Activated effector memory CD4-positive, alpha-beta T cell treated with Interleukin-2 at 50 U/mL for 16 hours (primary cell): ENCODE measurements at regions not wholly inside any gene's neighbourhood (a gene's known extent, or its start where the extent isn't known, plus 50 kb on each side); places are given as distances from the start of the nearest gene placed in this dataset.

Experiments used
- DNase-seq: peaks from one replicate; pipeline ENCODE4 v3.0.0-alpha.2; 2020

DNA sequence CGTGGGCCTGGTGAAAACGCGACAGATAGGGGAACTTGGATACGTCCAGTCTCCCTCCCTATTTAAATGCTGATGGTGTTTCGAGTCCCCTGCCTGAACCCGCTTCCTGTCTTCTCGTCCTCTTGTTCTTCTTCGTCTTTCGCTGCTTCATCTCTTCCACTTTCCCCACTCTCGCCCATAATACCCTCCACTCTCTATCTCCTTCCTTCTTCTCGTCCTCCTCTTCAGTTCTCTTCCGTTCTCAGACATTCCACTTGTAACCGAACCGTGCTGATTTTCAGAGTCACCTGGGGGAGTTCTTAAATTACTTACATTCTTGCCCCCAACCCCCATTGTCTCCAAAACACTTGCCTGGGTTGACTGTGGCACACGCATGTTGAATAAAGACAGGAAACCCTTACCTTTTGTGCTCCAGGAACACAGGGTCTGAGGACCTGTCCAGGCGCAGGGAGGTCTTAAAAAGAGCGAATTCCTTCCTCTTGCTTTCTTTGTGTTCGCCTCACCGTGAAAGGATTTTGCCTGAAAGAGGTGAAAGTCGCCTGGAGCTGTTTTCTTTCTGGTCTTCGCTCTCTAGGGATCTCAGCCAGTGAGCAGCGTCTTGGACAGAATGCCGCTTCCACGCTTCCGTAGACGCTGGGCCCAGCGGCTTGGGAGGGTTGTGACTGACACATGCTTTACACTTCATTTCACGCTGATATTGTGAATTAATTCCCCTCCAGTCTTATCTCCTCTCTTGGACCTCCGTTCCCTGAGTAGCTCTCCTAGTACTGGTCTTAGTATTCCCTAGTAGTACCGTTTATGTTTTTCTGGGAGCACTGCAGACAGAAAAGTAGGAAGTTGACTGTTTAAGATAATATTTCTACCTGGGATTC, 184.0 kb downstream of the GPX5 start:
- DNase-seq = no peak

DNA sequence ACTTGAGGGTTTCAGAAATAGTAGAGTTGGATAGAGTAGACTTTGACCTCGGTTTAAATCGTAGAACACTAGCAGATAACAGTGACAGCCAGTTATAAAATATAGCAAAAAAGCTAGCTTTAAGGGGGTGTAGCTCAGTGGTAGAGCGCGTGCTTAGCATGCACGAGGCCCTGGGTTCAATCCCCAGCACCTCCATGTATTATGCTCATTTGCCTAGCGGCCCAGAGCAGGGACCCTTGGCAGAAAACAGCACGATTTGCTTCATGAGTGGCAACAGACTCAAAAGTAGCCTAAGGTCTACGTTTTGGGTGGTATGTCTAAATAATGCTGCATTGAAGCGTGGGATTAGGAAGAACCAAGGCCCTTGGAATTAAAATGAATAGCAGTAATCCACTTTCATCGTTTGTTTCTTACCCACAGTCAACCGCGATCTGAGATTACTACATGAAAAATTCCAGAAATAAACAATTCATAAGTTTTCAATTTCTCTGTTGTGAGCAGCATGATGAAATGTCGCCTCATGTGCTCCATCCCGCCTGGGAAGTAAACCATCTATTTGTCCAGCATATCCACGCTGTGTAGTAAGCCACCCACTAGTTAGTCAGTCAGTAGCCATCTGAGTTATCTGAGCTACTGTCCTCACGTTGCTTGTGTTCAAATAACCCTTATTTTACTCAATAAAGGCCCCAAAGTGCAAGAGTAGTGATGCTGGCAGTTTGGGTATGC, 184.9 kb downstream of the GPX5 start:
- no peak for DNase-seq

DNA sequence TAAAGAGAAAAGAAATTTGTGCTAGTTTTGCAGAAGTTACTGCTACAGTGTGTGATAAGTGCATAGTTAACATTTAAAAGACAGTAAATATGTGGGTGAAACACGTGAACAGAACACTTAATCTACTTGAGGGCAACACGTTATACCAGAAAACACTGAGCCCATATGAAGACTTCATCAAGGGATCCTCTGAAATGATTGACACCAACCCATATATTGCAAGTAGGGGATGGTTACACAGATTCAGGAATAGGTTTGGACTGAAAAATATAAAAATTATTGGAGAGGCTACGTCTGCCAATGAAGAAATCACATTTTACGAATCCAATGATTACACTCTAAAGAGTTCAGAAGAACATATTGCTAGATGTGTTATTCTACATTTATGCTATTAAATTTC, 185.6 kb downstream of the GPX5 start:
- DNase-seq = no peak

DNA sequence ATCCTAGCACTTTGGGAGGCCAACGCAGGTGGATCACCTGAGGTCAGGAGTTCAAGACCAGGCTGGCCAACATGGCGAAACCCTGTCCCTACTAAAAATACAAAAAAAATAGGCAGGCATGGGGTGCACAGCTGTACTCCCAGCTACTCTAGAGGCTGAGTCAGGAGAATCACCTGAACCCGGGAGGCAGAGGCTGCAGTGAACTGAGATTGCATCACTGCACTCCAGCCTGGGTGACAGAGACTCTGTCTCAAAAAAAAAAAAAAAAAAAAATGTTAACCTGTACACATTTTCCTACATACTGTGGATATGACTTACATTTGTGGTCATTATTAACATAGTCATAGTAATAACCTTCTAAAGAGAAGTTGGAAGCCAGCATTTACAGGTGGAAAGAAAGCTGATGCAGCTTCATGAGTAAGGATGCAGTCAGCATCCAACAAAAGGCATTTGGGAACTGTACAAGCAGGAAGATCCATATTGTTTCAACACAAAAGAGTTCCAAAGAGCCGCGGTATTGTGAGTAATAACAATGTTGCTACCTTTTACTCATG, 186.2 kb downstream of the GPX5 start:
- DNase-seq = no peak

DNA sequence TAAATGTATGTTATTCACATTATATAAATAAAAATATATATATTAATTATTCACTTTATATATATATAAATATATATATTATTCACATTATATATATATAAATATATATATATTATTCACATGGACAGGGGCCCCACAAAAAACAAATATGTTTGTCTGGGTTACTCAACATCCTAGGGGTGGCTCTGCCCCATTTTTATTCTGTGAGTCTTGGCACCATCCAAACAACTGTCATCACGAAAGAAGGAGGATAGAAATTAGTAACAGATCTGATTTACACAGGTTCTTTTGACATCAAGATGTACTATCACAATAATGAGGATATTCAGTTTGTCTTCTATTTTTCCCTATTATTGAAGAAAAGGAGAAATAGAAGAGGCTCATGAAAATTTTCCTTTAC, 187.3 kb downstream of the GPX5 start:
- no peak for DNase-seq

DNA sequence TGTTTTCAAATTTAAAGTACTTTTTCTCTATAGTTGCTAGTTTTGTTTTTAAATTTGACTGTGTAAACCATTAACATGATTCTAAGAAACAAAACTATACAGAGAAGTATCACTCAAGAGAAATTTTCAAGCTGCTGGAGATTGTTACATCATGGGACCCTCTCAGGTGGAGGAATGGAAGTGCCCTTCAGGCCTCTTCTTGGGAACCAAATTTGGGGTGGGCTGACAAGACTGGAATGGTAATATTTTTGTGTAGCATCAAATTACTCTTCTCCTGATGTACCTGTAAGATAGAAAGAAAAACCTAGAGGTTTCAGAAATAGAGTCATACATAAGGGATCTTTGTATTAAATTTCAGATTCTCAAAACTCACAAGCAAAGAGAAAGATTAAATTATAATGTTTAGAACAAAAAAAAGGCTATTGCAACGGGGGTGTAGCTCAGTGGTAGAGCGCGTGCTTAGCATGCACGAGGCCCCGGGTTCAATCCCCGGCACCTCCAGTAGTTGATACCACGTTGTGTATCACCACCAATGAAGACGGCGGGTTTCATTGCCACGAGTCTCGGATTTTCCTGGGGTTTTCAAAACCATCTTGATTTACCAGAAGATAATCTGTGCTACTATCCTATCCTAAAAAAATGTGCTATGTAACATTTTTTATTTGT, 193.7 kb downstream of the GPX5 start:
- no peak for DNase-seq

DNA sequence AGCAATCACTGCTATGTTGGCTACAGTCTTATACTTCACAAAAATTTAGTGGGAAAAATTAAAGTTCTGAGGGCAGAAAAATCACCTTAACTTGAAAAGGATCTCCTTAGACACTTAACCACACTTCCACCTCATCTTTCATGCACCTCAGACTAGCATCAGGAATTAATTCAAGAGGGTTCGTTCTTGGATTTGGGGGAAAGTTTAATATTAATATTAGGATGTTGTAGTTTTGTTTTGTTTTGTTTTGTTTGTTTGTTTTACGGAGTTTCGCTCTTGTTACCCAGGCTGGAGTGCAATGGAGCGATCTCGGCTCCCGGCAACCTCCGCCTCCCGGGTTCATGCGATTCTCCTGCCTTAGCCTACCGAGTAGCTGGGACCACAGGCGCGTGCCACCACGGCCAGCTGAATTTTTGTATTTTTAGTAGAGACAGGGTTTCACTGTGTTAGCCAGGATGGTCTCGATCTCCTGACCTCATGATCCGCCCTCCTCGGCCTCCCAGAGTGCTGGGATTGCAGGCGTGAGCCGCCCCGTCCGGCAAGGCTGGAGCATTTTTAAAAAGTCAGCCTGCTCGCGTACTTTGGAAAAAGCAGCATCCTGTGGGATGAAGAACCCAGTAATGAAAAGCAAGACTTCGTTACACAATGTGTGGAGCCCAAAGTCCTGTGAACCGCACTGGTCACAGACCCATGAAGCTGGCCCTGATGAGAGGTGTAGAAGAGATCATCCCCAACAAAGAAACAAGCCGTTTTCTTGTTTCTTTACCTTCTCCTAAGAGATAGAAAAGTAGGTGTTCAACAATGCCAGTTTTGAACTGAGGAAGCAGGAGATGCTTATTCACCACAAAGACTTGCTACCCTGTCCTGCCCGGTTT, 194.9 kb downstream of the GPX5 start:
- DNase-seq = no peak

DNA sequence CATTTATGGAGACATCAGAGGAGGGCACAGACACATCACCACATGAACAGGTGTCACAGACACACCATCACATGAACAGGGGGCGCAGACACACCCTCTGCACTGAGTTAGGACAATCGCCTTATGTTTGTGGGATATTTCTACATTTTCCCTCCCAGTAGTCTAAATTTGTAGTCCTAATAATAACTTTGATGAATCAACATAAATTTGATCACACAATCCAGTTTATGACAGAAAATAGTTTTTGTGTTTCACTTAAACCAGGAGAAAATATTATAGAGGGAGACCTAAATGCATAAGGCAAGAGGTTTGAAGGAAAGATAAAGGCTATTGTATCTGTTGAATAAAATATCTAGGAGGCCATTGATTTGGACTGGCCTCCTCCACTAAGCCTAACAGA, 195.7 kb downstream of the GPX5 start:
- no peak for DNase-seq

DNA sequence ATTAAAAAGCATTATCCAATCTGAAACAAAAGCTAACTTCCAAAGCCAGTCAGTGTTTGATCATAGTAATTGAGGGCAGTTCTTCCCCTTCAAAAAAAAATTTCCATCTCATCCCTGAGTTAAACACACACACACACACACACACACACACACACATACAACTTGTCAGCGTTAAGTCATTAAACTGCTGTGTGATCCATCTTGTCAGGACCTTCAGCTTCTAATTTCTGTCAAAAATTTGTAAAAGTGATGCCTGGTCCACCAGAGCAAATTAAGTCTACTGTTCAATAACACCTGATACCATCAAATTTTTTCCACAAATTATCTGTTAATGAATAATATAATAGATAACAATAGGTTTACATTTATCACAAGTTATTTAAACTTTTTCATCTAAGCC, 198.7 kb downstream of the GPX5 start:
- DNase-seq = no peak

DNA sequence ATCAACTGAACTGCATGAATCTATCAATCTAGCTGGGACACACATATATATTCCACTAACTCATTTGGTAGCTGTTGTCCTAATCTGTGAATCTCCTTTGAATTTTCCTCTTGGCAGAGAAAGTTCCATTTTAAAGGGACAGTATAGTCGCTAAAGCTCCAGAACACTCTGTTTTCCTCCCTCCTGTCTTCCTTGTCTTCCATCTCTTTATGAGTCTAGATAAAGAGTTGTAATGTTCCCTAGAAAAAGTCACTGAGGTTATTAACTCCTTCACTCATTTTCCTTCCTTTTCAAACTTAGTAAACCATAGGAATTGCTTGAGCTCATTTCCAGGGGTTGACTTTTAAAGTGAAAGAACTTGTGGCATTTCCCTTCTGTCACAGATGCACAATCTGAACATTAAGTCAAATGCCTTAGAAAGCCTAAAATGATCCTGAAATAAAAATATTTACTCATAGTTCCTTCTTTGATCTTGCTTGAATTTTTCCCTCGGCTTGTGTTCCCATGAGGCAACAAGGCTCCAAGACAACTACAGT, 198.4 kb downstream of the TRIM27 start:
- DNase-seq = no peak

DNA sequence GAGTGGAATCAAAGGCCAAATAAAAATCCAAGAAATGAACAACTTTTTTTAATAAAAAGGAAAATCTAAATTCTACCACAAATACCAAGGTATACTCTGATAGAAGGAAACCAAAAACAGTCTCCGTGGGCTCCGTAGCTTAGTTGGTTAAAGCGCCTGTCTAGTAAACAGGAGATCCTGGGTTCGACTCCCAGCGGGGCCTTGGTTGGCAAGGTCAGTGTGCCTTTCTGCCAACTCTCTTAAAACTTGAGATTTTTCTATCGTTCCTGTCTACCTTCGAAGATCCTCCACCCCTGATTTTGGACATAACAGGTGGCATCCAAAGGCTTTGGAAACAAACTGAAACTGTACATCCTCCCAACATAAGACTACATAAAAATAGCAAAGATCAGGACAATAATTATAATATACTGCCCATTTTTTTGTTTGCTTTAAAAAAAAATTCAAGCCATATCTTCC, 197.9 kb downstream of the TRIM27 start:
- no peak for DNase-seq

DNA sequence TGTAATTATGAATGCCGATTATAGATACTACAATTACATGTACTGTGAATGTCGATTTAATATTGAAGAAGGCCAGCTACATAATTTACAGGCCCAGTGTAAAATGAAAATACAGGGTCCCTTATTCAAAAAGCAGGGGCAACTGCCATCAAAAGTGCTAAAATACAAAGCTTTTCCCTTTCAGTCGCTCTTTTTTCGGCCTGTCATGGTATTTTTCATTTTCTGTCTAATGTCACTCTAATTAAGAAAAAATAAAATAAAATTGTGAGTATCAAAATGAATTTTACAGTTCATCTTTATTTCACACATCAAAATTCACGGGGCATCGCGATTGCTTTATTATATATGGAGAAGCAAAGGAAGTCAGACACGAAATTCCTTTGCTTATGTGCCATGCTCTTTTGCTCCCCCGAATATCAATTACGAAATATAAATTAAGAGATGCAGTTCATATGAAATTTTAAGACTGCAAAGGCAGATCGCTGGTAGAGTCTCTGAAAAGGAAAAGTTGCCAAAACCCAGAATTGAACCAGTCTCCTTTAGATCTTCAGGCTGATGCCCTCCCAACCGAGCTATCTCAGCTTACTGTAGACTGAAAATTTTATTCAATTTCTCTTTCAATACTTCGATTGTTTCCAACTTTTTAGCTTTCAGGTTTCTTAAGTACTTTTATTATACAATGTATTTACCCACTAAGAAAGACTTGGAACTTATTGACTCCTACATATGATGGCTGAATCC, 197.0 kb downstream of the TRIM27 start:
- no peak for DNase-seq

DNA sequence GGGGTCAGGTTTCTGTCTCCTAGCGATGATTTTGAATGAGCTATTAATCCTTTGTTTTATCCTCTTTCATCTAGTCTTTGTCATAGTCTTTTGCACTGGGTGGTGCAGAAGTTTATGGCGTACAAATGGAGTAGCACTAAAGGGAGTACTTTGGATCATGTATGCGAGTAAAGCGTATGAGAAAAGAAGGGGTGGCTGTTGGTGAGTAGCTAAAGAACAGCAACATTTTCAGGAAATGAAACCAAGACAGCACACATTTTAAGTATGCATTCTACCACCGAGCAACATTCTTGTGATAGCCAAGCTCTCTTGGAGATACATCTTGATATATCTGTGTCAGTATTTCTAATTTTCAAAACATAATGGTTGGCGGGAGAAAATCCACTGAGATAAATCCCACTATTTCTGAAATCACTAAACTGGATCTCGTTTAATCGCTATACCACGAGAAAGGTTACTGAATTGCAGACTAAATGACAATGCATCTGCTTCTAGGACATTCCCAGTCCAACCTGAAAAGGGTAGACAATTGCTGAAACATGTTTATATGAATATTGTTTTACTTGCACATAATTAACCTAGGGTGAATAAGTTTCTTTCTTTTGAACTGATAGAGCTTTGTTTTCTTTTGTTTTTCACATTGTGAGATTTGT, 196.1 kb downstream of the TRIM27 start:
- no peak for DNase-seq

DNA sequence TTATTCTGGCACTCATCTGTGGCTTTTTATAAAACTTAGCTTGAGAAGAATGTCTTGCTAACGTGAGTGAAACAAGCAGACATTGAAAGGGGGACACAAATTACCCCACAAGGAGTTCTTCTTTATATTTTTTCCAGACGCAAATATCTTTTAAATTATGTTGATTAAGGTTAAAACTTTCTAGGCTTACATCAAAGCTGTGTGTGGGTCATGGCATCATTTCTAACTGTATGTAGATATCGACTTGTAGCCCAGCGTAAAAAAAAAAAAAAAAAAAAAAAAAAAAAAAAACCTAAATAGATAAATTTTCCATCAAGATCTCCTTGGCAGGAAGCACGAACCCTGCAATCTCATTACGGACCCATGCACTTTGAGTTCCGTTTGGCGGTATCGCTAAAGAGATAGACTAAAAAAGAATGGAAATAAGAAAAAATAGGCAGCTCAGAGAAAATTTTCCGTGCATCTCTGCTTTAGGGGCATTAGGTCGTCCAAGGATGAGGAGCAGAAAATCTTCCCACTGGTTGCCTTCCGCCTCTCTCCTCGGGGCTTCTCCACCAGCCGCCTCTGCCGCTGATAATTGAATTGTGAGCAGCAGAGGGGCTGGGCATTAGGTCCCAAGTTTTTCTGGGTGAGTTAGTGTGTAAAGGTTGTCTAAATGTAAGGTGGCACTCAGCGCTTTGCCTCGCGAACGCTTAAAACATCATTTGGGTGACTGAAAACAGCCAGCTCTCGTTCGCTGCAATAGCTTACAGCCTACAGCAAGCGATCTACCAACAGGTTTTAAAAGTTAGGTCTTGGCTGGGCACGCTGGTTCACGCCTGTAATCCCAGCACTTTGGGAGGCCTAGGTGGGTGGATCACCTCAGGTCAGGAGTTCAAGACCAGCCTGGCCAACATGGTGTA, 194.0 kb downstream of the TRIM27 start:
- no peak for DNase-seq

DNA sequence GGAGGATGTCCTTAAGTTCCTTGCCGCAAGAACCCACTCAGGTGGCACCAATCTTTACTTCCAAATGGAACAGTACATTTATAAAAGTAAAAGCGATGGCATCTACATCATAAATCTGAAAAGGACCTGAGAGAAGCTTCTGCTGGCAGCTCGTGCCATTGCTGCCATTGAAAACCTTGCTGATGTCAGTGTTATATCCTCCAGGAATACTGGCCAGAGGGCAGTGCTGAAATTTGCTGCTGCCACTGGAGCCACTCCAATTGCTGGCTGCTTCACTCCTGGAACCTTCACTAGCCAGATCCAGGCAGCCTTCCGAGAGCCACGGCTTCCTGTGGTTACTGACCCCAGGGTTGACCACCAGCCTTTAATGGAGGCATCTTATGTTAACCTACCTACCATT, 191.7 kb downstream of the TRIM27 start:
- DNase-seq = no peak

DNA sequence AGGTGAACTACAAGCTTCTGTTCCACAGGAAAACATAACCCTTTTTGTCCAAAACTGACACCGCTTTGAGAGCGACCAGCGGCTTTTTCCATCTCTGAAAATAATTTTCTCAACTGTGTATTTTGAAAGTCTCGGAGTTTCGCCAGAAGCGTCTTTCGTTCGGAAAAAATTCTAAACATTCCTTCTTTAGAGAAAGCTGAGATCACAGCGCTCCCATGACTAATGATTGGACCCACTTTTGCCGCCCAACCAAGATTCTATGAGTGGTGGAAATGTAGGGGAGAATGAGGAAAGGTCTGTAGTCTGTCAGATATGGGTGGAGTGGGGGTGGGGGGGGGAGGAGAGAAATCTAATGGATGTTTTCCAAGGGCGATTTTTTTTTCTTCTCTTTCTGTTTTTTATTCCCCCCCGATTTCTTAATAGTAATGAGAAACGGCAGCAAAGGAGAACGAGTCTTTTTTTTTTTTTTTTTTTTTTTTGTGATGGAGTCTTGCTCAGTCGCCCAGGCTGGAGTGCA, 189.3 kb downstream of the TRIM27 start:
- DNase-seq = no peak

DNA sequence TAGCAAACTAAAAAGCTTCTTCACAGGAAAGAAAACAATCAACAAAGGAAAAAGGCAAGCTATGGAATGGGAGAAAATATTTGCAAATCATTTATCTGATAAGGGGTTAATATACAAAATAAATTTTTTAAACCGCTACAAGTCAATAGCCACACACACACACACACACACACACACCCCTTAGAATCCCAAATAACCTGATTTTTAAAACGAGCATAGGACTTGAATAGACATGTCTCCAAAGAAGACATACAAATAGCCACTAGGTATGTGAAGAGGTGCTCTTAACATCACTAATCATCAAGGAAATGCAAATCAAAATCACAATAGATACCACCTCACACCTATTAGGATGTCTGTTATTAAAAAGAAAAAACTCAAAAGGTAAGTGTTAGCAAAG, 187.7 kb downstream of the TRIM27 start:
- no peak for DNase-seq

DNA sequence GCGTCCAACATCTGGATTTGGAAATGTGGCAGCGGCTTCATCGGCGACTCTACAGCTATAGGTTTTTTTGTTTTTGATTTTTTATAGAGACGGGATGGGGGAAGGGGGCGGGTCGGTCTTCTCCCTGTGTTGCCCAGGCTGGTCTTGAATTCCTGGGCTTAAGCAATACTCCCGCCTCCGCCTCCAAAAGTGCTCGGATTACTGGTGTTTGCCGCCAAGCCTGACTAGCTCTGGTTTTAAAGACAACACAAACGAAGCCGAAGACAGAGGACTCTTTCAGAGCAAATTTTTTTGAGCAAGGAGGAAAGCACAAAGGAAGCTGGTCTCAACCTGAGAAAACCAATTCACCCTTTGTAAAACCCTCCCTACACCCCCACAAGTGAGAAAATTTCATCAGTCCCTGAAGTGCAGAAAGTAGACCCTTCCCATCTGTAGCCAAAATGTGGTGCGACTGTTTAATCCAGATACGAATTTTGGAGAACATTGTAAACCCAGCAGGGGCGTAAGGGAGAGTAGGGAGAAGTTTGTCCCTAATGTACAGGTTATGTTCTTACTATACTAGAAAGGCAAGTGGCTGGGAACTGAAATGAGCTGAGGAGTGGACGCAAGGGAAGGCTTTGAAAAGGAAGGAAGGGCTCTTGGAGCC, 185.9 kb downstream of the TRIM27 start:
- no peak for DNase-seq

DNA sequence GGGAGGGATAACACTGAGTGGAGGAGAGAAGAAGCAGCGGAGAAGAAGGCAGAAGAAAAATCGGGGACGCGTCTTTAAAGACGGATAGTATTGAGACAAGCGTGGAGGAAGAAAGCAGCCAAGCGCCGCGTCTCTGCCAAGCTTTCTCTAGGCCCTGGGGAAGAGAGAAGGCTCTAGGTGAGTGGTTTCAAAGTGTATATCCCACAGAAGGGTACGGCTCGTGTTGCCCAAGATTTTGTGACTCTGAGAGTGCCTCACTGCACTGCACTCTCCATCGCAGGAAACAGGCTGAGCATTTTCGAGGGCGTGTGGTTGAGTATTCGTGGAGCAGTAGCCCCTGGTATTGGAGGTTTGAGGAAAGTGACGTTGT, 185.4 kb downstream of the TRIM27 start:
- no peak for DNase-seq
